Naive thymus-derived CD4-positive, alpha-beta T cell (primary cell): ENCODE measurements at regions not wholly inside any gene's neighbourhood (a gene's known extent, or its start where the extent isn't known, plus 50 kb on each side); places are given as distances from the start of the nearest gene placed in this dataset.

Experiments
- ATAC-seq: fragments of 150-1000 bp; cut with Tn5 transposase; 2 replicates; pipeline ENCODE4 v1.10.0; 2021; ENCODE audit warnings: mild to moderate bottlenecking, moderate library complexity
- CTCF ChIA-PET: fragments of 350-600 bp; sonication (Branson Sonifier 250); formaldehyde crosslinking; loops from one replicate; lab custom pipeline; 2021; ENCODE audit warnings: antibody characterized with exemption; lab: Charles Lee
- POLR2A ChIA-PET: fragments of 350-600 bp; sonication (Branson Sonifier 250); formaldehyde crosslinking; loops from one replicate; lab custom pipeline; 2021; ENCODE audit warnings: antibody characterized with exemption, inconsistent platforms; lab: Charles Lee
- DNase-seq, 9 donors: peaks; one replicate each; pipeline versions ENCODE4 v3.0.0 to v3.0.0-alpha.2; 2020 to 2022; ENCODE audit warnings: mixed read lengths in 1 of 9
- H3K27ac ChIP-seq: one replicate; pipeline ENCODE4 v1.7.0; 2013; ENCODE audit warnings: mild to moderate bottlenecking, low read depth, low read length, moderate library complexity
- H3K27me3 ChIP-seq, 2 donors: one replicate each; pipeline ENCODE4 v1.7.0; 2013; ENCODE audit warnings: low read length in 2 of 2, mild to moderate bottlenecking in 2 of 2, moderate library complexity in 2 of 2; ENCODE audit not compliant: control insufficient read depth in 2 of 2, insufficient read depth in 2 of 2
- H3K36me3 ChIP-seq, 3 experiments: 1 replicate in 2 of 3; 2 replicates in 1 of 3; pipeline ENCODE4 v1.7.0; 2013; ENCODE audit warnings: low read length in 3 of 3, mild to moderate bottlenecking in 3 of 3, moderate library complexity in 1 of 3; ENCODE audit not compliant: insufficient read depth in 3 of 3, control insufficient read depth in 2 of 3
- H3K4me1 ChIP-seq, 2 donors: one replicate each; pipeline ENCODE4 v1.7.0; 2013; ENCODE audit warnings: low read length in 2 of 2, mild to moderate bottlenecking in 2 of 2, moderate library complexity in 1 of 2; ENCODE audit not compliant: control insufficient read depth in 2 of 2, insufficient read depth in 2 of 2
- H3K4me3 ChIP-seq: 2 replicates; pipeline ENCODE4 v1.7.0; 2013; ENCODE audit warnings: mild to moderate bottlenecking, low read length
- H3K9me3 ChIP-seq, 3 experiments: 1 replicate in 2 of 3; 2 replicates in 1 of 3; pipeline ENCODE4 v1.7.0; 2013; ENCODE audit warnings: low read length in 3 of 3; ENCODE audit not compliant: control insufficient read depth in 2 of 3
- H3K27ac Mint-ChIP-seq, 9 donors: one replicate each; pipeline ENCODE4 v1.8.0; 2020 to 2022; ENCODE audit warnings: mixed read lengths in 9 of 9, mild to moderate bottlenecking in 8 of 9, moderate library complexity in 5 of 9, inconsistent platforms in 2 of 9
- H3K27me3 Mint-ChIP-seq, 5 donors: one replicate each; pipeline ENCODE4 v1.8.0; 2021 to 2022; ENCODE audit warnings: mixed read lengths in 5 of 5, mild to moderate bottlenecking in 1 of 5
- H3K36me3 Mint-ChIP-seq, 5 donors: one replicate each; pipeline ENCODE4 v1.8.0; 2020 to 2022; ENCODE audit warnings: mixed read lengths in 5 of 5, mild to moderate bottlenecking in 3 of 5, inconsistent platforms in 1 of 5
- H3K4me1 Mint-ChIP-seq, 7 donors: one replicate each; pipeline ENCODE4 v1.8.0; 2020 to 2022; ENCODE audit warnings: mixed read lengths in 7 of 7, mild to moderate bottlenecking in 3 of 7, inconsistent platforms in 1 of 7
- H3K4me3 Mint-ChIP-seq, 10 donors: one replicate each; pipeline ENCODE4 v1.8.0; 2020 to 2022; ENCODE audit warnings: mild to moderate bottlenecking in 10 of 10, mixed read lengths in 10 of 10, moderate library complexity in 6 of 10, inconsistent platforms in 2 of 10
- H3K9me3 Mint-ChIP-seq, 11 donors: one replicate each; pipeline ENCODE4 v1.8.0; 2020 to 2022; ENCODE audit warnings: mixed read lengths in 11 of 11, mild to moderate bottlenecking in 4 of 11, inconsistent platforms in 1 of 11, moderate library complexity in 1 of 11
- intact Hi-C, 2 donors: fragments of 100-400 bp; cut with micrococcal nuclease; formaldehyde crosslinking; loops; one replicate each; pipeline ENCODE4 v1.15.1; 2023

- DNase-seq (no peak), ATAC-seq (no peak)
- Histone ChIP-seq H3K27me3 (no peaks in the 10 kb centered on the region), H3K4me3 (no peak overlapping the region), H3K4me1 (no peaks in the 10 kb centered on the region), H3K9me3 (no peaks in the 10 kb centered on the region), H3K27ac (no peak overlapping the region), H3K36me3 (no peaks in the 10 kb centered on the region)
- intact Hi-C loops: no loop called here
- H3K36me3 Mint-ChIP-seq: peaks cover 0 to 6% (median 5%) of the 10 kb centered on the region in 5 donors
- ChIA-PET POLR2A (no interaction called here), CTCF (no interaction called here)
- no peak overlapping the region for H3K27ac Mint-ChIP-seq
- H3K9me3 Mint-ChIP-seq: peaks cover 0 to 12% (median 5%) of the 10 kb centered on the region in 11 donors
- peaks cover 0 to 3% (median 0%) of the 10 kb centered on the region in 7 donors for H3K4me1 Mint-ChIP-seq
- H3K27me3 Mint-ChIP-seq: peaks cover 14 to 33% (median 25%) of the 10 kb centered on the region in 5 donors
- no peak overlapping the region for H3K4me3 Mint-ChIP-seq
Observed at GRCh38 chr6:170483413-170483812, 69.7 kb downstream of the PSMB1 start.

DNA sequence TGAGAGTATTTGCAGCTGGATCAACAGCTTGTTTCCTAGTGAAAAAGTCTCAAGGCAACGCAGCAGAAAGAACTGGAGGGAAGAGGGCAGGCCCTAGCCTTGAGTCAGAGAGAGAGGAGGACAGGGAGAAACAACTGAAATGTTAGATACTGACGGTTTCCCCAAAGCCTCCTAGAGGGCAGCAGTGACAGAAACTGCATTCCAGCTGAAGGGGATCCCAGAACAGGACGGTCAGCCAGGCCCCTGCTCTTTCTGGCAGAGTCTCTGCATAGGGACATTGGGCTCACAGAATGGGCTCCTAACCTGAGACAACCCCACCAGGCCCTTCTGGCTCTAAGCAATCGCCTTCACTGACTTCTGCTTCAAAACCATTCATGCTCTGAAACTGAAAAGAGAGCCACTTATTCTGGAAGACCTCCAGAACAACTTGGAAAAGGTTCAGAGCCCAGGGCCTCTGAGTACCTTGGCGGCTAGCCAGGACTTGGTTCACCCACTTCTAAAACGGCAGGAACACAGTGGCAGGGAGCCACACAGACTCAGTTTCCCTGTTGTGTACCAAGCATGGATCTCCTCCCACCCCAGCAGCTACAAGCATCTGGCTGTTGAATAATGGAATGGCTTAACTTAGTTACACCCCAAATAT lies 72.9 kb downstream of the PSMB1 start:
- no peaks in the 10 kb centered on the region for H3K36me3 ChIP-seq
- DNase-seq (no peak), ATAC-seq (no peak)
- ChIA-PET POLR2A (no interaction called here), CTCF (no interaction called here)
- no peaks in the 10 kb centered on the region for H3K4me1 ChIP-seq
- Mint-ChIP-seq H3K4me3 (no peak overlapping the region), H3K9me3 (peaks cover 0 to 12% (median 6%) of the 10 kb centered on the region in 11 donors), H3K27me3 (peaks cover 5 to 35% (median 23%) of the 10 kb centered on the region in 5 donors), H3K36me3 (peaks cover 0 to 6% (median 5%) of the 10 kb centered on the region in 5 donors), H3K27ac (no peak overlapping the region), H3K4me1 (no peaks in the 10 kb centered on the region)
- H3K27ac ChIP-seq: no peak overlapping the region
- intact Hi-C loops: no loop called here
- no peak overlapping the region for H3K4me3 ChIP-seq
- H3K27me3 ChIP-seq: no peaks in the 10 kb centered on the region
- H3K9me3 ChIP-seq: no peaks in the 10 kb centered on the region

DNA sequence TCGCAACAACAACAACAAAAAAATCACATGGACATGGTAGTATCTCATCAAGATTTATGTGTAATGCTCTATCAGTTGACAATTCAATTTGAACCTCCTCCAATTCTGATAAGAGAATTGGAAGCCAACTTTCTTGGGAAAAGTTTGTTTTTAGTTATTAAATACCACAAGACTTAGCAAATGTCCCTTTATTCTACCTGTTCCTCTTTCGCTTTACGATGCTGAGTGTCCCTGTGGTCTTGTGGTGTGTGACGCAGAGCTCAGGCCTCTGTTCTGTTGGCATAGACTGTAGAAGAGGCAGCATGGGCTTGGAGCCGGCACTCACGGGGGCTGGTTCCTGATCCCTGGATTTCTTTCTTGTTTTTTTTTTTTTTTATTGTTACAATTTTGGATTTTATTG lies 76.7 kb downstream of the PSMB1 start:
- intact Hi-C loops: no loop called here
- no peak overlapping the region for H3K4me3 ChIP-seq
- Mint-ChIP-seq H3K27me3 (peaks cover 0 to 28% (median 15%) of the 10 kb centered on the region in 5 donors), H3K4me3 (no peak overlapping the region), H3K4me1 (peaks cover 0 to 4% (median 0%) of the 10 kb centered on the region in 7 donors), H3K9me3 (peaks cover 0 to 1% (median 0%) of the 10 kb centered on the region in 11 donors), H3K27ac (no peak overlapping the region), H3K36me3 (peaks cover 0 to 4% (median 0%) of the 10 kb centered on the region in 5 donors)
- CTCF ChIA-PET: no interaction called here
- peak; percentile 78 for ATAC-seq
- H3K27ac ChIP-seq: no peak overlapping the region
- no peaks in the 10 kb centered on the region for H3K27me3 ChIP-seq
- no peaks in the 10 kb centered on the region for H3K4me1 ChIP-seq
- no peaks in the 10 kb centered on the region for H3K36me3 ChIP-seq
- no peak for DNase-seq
- POLR2A ChIA-PET: no interaction called here
- H3K9me3 ChIP-seq: no peaks in the 10 kb centered on the region

DNA sequence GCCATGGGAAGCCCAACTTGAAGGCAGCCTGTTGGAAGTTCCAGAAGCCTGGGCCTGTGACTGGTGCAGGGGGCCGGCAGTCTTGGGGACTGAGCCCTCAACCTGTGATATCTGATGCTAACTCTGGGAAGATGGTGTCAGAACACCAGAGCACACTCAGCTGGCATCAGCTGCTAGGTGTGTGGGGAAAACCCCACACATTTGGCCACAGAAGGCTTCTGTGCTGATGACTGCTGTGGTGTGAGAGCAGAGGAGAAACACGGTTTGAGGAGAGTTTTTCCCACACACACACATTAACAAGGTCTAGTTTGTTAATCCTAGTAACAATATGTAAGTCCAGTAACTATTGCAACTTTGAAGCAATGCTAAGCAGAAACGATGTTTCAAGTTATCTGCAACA lies 78.0 kb downstream of the PSMB1 start:
- Mint-ChIP-seq H3K27ac (no peak overlapping the region), H3K4me3 (no peak overlapping the region), H3K4me1 (peaks cover 0 to 8% (median 0%) of the 10 kb centered on the region in 7 donors), H3K36me3 (peaks cover 0 to 4% (median 0%) of the 10 kb centered on the region in 5 donors), H3K9me3 (peaks cover 0 to 1% (median 0%) of the 10 kb centered on the region in 11 donors), H3K27me3 (peaks cover 0 to 24% (median 10%) of the 10 kb centered on the region in 5 donors)
- no peaks in the 10 kb centered on the region for H3K4me1 ChIP-seq
- H3K27ac ChIP-seq: no peak overlapping the region
- DNase-seq (no peak), ATAC-seq (no peak)
- ChIA-PET POLR2A (no interaction called here), CTCF (no interaction called here)
- no peaks in the 10 kb centered on the region for H3K36me3 ChIP-seq
- H3K9me3 ChIP-seq: no peaks in the 10 kb centered on the region
- intact Hi-C loops: no loop called here
- no peaks in the 10 kb centered on the region for H3K27me3 ChIP-seq
- H3K4me3 ChIP-seq: no peak overlapping the region

GRCh38 chr6:170473801-170474200 lies 79.3 kb downstream of the PSMB1 start:
- Histone ChIP-seq H3K36me3 (no peaks in the 10 kb centered on the region), H3K4me3 (no peak overlapping the region), H3K27me3 (no peaks in the 10 kb centered on the region), H3K27ac (no peak overlapping the region), H3K9me3 (no peaks in the 10 kb centered on the region), H3K4me1 (no peaks in the 10 kb centered on the region)
- Mint-ChIP-seq H3K4me1 (peaks cover 0 to 8% (median 0%) of the 10 kb centered on the region in 7 donors), H3K36me3 (peaks cover 0 to 4% (median 0%) of the 10 kb centered on the region in 5 donors), H3K27ac (no peak overlapping the region), H3K4me3 (no peak overlapping the region), H3K27me3 (peaks cover 0 to 20% (median 10%) of the 10 kb centered on the region in 5 donors), H3K9me3 (peaks cover 0 to 1% (median 0%) of the 10 kb centered on the region in 11 donors)
- ATAC-seq (no peak), DNase-seq (no peak)
- intact Hi-C loops: no loop called here
- CTCF ChIA-PET: no interaction called here
- POLR2A ChIA-PET: no interaction called here

- DNase-seq: no peak
- ChIA-PET CTCF (no interaction called here), POLR2A (no interaction called here)
- intact Hi-C loops: no loop called here
- Mint-ChIP-seq H3K27me3 (peaks cover 0 to 19% (median 10%) of the 10 kb centered on the region in 5 donors), H3K27ac (peak overlapping the region in 1 of 9 donors; percentile 40), H3K4me3 (no peak overlapping the region), H3K4me1 (peaks cover 0 to 8% (median 0%) of the 10 kb centered on the region in 7 donors), H3K9me3 (peaks cover 0 to 1% (median 0%) of the 10 kb centered on the region in 11 donors), H3K36me3 (peaks cover 0 to 4% (median 0%) of the 10 kb centered on the region in 5 donors)
- no peak overlapping the region for H3K4me3 ChIP-seq
- H3K36me3 ChIP-seq: no peaks in the 10 kb centered on the region
- H3K4me1 ChIP-seq: no peaks in the 10 kb centered on the region
- no peak for ATAC-seq
- H3K9me3 ChIP-seq: no peaks in the 10 kb centered on the region
- no peak overlapping the region for H3K27ac ChIP-seq
- no peaks in the 10 kb centered on the region for H3K27me3 ChIP-seq
Observed at GRCh38 chr6:170473301-170473717, 79.8 kb downstream of the PSMB1 start.

- Histone ChIP-seq H3K4me1 (no peaks in the 10 kb centered on the region), H3K36me3 (no peaks in the 10 kb centered on the region), H3K27me3 (no peaks in the 10 kb centered on the region), H3K27ac (no peak overlapping the region), H3K4me3 (no peak overlapping the region), H3K9me3 (no peaks in the 10 kb centered on the region)
- ChIA-PET CTCF (no interaction called here), POLR2A (no interaction called here)
- intact Hi-C loops: no loop called here
- peak overlapping the region in 1 of 9 donors; percentile 45 for H3K27ac Mint-ChIP-seq
- H3K4me1 Mint-ChIP-seq: peaks cover 0 to 8% (median 0%) of the 10 kb centered on the region in 7 donors
- peaks cover 0 to 4% (median 0%) of the 10 kb centered on the region in 11 donors for H3K9me3 Mint-ChIP-seq
- peaks cover 0 to 4% (median 0%) of the 10 kb centered on the region in 5 donors for H3K36me3 Mint-ChIP-seq
- H3K27me3 Mint-ChIP-seq: peaks cover 0 to 11% (median 6%) of the 10 kb centered on the region in 5 donors
- ATAC-seq (no peak), DNase-seq (no peak)
- no peak overlapping the region for H3K4me3 Mint-ChIP-seq
Observed at GRCh38 chr6:170471491-170471890, 81.6 kb downstream of the PSMB1 start.
